T-helper 2 cell treated with Interferon-gamma antibody and Interleukin-4, amounts not matched to agents 5 μg/mL and 100 μg/mL, for 36 hours (primary cell): ENCODE measurements at regions not wholly inside any gene's neighbourhood (a gene's known extent, or its start where the extent isn't known, plus 50 kb on each side); places are given as distances from the start of the nearest gene placed in this dataset.
"Not testable (repeated sequence)": the region's sequence is repeated elsewhere in the genome, so short reads cannot be mapped to it uniquely, and the experiment has no call there.

Source experiments
- DNase-seq: peaks from one replicate; pipeline ENCODE4 v3.0.0; 2021; ENCODE audit warnings: low spot score
- H3K27ac Mint-ChIP-seq: one replicate; pipeline ENCODE4 v1.8.0; 2021; ENCODE audit warnings: mild to moderate bottlenecking, mixed read lengths
- H3K27me3 Mint-ChIP-seq: one replicate; pipeline ENCODE4 v1.8.0; 2021; ENCODE audit warnings: low read depth, mixed read lengths
- H3K36me3 Mint-ChIP-seq: one replicate; pipeline ENCODE4 v1.8.0; 2021; ENCODE audit warnings: low read depth, mixed read lengths
- H3K4me1 Mint-ChIP-seq: one replicate; pipeline ENCODE4 v1.8.0; 2021; ENCODE audit warnings: low read depth, mixed read lengths
- H3K4me3 Mint-ChIP-seq: one replicate; pipeline ENCODE4 v1.8.0; 2022; ENCODE audit warnings: mild to moderate bottlenecking, moderate library complexity, mixed read lengths
- H3K9me3 Mint-ChIP-seq: one replicate; pipeline ENCODE4 v1.8.0; 2021; ENCODE audit warnings: mixed read lengths

GRCh38 chr15:81923561-81924350 lies 122.1 kb downstream of the MEX3B start:
- DNase-seq, result no peak
- Mint-ChIP-seq H3K27me3 (no peaks in the 10 kb centered on the region), H3K36me3 (no peaks in the 10 kb centered on the region), H3K4me3 (no peak overlapping the region), H3K27ac (no peak overlapping the region), H3K4me1 (no peaks in the 10 kb centered on the region), H3K9me3 (peaks cover 4% of the 10 kb centered on the region)

GRCh38 chr15:81922143-81922542 lies 123.7 kb downstream of the MEX3B start:
- H3K9me3 Mint-ChIP-seq, result peaks cover 11% of the 10 kb centered on the region

GRCh38 chr15:81921163-81921562 lies 124.7 kb downstream of the MEX3B start:
- Mint-ChIP-seq H3K4me3 (no peak overlapping the region), H3K27ac (no peak overlapping the region), H3K4me1 (no peaks in the 10 kb centered on the region), H3K9me3 (peaks cover 11% of the 10 kb centered on the region), H3K36me3 (no peaks in the 10 kb centered on the region), H3K27me3 (no peaks in the 10 kb centered on the region)
- DNase-seq, result no peak

More at GRCh38 chr15:81922143-81922542, 123.7 kb downstream of the MEX3B start:
- Mint-ChIP-seq H3K36me3 (no peaks in the 10 kb centered on the region), H3K27ac (no peak overlapping the region), H3K4me3 (no peak overlapping the region), H3K4me1 (no peaks in the 10 kb centered on the region), H3K27me3 (no peaks in the 10 kb centered on the region)
- no peak for DNase-seq

GRCh38 chr15:81918767-81919166 lies 127.1 kb downstream of the MEX3B start:
- H3K27ac Mint-ChIP-seq, DNase-seq, H3K4me3 Mint-ChIP-seq, H3K27me3 Mint-ChIP-seq, H3K4me1 Mint-ChIP-seq, H3K36me3 Mint-ChIP-seq: not testable (repeated sequence)
- peaks cover 11% of the 10 kb centered on the region for H3K9me3 Mint-ChIP-seq

GRCh38 chr15:81916451-81916850 lies 129.4 kb downstream of the MEX3B start:
- H3K4me1 Mint-ChIP-seq, result no peaks in the 10 kb centered on the region
- H3K4me3 Mint-ChIP-seq, result no peak overlapping the region
- H3K9me3 Mint-ChIP-seq, result peaks cover 11% of the 10 kb centered on the region
- no peak for DNase-seq
- no peaks in the 10 kb centered on the region for H3K27me3 Mint-ChIP-seq
- no peaks in the 10 kb centered on the region for H3K36me3 Mint-ChIP-seq
- no peak overlapping the region for H3K27ac Mint-ChIP-seq

- peaks cover 11% of the 10 kb centered on the region for H3K9me3 Mint-ChIP-seq
- no peak for DNase-seq
- no peaks in the 10 kb centered on the region for H3K27me3 Mint-ChIP-seq
Observed at GRCh38 chr15:81915990-81916389, 129.8 kb downstream of the MEX3B start.

GRCh38 chr15:81914734-81915256 lies 131.0 kb downstream of the MEX3B start:
- Mint-ChIP-seq H3K9me3 (peaks cover 11% of the 10 kb centered on the region), H3K27ac (no peak overlapping the region), H3K4me3 (no peak overlapping the region), H3K4me1 (no peaks in the 10 kb centered on the region), H3K36me3 (no peaks in the 10 kb centered on the region), H3K27me3 (no peaks in the 10 kb centered on the region)
- DNase-seq, result no peak

More at GRCh38 chr15:81915990-81916389, 129.8 kb downstream of the MEX3B start:
- Mint-ChIP-seq H3K36me3 (no peaks in the 10 kb centered on the region), H3K27ac (no peak overlapping the region), H3K4me1 (no peaks in the 10 kb centered on the region), H3K4me3 (no peak overlapping the region)

- Mint-ChIP-seq H3K4me1 (no peaks in the 10 kb centered on the region), H3K4me3 (no peak overlapping the region), H3K9me3 (peaks cover 9% of the 10 kb centered on the region), H3K36me3 (no peaks in the 10 kb centered on the region), H3K27me3 (no peaks in the 10 kb centered on the region), H3K27ac (no peak overlapping the region)
- no peak for DNase-seq
Observed at GRCh38 chr15:81914333-81914732, 131.5 kb downstream of the MEX3B start.

GRCh38 chr15:81911022-81911971 lies 134.5 kb downstream of the MEX3B start:
- no peak for DNase-seq

GRCh38 chr15:81910355-81911021 lies 135.3 kb downstream of the MEX3B start:
- Mint-ChIP-seq H3K4me1 (no peaks in the 10 kb centered on the region), H3K4me3 (no peak overlapping the region), H3K27ac (no peak overlapping the region), H3K9me3 (no peaks in the 10 kb centered on the region), H3K27me3 (no peaks in the 10 kb centered on the region), H3K36me3 (no peaks in the 10 kb centered on the region)
- no peak for DNase-seq

More at GRCh38 chr15:81911022-81911971, 134.5 kb downstream of the MEX3B start:
- Mint-ChIP-seq H3K4me1 (no peaks in the 10 kb centered on the region), H3K27me3 (no peaks in the 10 kb centered on the region), H3K36me3 (no peaks in the 10 kb centered on the region), H3K9me3 (no peaks in the 10 kb centered on the region), H3K4me3 (no peak overlapping the region), H3K27ac (no peak overlapping the region)

GRCh38 chr15:81909011-81909358 lies 136.8 kb downstream of the MEX3B start:
- no peak for DNase-seq
- Mint-ChIP-seq H3K36me3 (no peaks in the 10 kb centered on the region), H3K4me3 (no peak overlapping the region), H3K9me3 (no peaks in the 10 kb centered on the region), H3K4me1 (no peaks in the 10 kb centered on the region), H3K27me3 (no peaks in the 10 kb centered on the region), H3K27ac (no peak overlapping the region)

GRCh38 chr15:81908111-81908510 lies 137.7 kb downstream of the MEX3B start:
- no peak overlapping the region for H3K27ac Mint-ChIP-seq
- no peaks in the 10 kb centered on the region for H3K9me3 Mint-ChIP-seq
- no peaks in the 10 kb centered on the region for H3K27me3 Mint-ChIP-seq

GRCh38 chr15:81907521-81907920 lies 138.3 kb downstream of the MEX3B start:
- no peaks in the 10 kb centered on the region for H3K4me1 Mint-ChIP-seq

More at GRCh38 chr15:81908111-81908510, 137.7 kb downstream of the MEX3B start:
- Mint-ChIP-seq H3K4me1 (no peaks in the 10 kb centered on the region), H3K4me3 (no peak overlapping the region), H3K36me3 (no peaks in the 10 kb centered on the region)
- DNase-seq, result no peak

More at GRCh38 chr15:81907521-81907920, 138.3 kb downstream of the MEX3B start:
- no peak overlapping the region for H3K4me3 Mint-ChIP-seq
- H3K9me3 Mint-ChIP-seq, result no peaks in the 10 kb centered on the region
- no peaks in the 10 kb centered on the region for H3K36me3 Mint-ChIP-seq
- DNase-seq, result no peak
- no peaks in the 10 kb centered on the region for H3K27me3 Mint-ChIP-seq
- no peak overlapping the region for H3K27ac Mint-ChIP-seq
